ENCODE measurements at regions not wholly inside any gene's neighbourhood (a gene's known extent, or its start where the extent isn't known, plus 50 kb on each side); places are given as distances from the start of the nearest gene placed in this dataset.

DNA sequence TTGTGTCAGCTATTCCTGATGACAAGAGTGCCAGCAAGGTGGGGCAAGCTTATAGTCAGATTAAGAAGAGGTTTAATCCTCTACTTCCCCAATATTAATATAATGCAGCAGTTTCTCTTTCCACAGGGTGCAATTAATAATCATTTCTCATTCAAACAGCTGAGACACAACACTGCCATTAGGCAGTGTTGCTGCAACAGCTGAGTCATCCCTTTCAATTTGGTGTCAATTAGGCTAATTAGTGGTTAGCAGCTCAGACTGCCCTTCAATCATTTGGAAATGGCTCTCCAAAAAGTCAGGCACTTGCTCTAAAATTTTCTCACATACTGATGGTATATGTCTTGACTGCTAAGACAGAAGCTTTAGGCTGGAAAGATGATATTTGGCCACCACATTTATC is 265.7 kb upstream of the FAM241A start:
- Histone ChIP-seq H3K4me3 (no peak overlapping the region), H3K36me3 (no peaks in the 10 kb centered on the region), H3K27ac (no peak overlapping the region), H3K9me3 (no peaks in the 10 kb centered on the region), H3K4me1 (replicated peaks) (no peaks in the 10 kb centered on the region), H3K27me3 (replicated peaks; ENCODE audit: insufficient read depth) (no peaks in the 10 kb centered on the region)
- no peak for DNase-seq (ENCODE audit: low spot score)
- intact Hi-C loops (cut with DNase I), result no loop called here
- TF ChIP-seq POLR2AphosphoS5 (IDR thresholded peaks at IDR 0.05) (no peak), POLR2A (IDR thresholded peaks at IDR 0.05) (no peak)
- TF ChIP-seq, protein P1, sequence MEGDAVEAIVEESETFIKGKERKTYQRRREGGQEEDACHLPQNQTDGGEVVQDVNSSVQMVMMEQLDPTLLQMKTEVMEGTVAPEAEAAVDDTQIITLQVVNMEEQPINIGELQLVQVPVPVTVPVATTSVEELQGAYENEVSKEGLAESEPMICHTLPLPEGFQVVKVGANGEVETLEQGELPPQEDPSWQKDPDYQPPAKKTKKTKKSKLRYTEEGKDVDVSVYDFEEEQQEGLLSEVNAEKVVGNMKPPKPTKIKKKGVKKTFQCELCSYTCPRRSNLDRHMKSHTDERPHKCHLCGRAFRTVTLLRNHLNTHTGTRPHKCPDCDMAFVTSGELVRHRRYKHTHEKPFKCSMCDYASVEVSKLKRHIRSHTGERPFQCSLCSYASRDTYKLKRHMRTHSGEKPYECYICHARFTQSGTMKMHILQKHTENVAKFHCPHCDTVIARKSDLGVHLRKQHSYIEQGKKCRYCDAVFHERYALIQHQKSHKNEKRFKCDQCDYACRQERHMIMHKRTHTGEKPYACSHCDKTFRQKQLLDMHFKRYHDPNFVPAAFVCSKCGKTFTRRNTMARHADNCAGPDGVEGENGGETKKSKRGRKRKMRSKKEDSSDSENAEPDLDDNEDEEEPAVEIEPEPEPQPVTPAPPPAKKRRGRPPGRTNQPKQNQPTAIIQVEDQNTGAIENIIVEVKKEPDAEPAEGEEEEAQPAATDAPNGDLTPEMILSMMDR (IDR thresholded peaks at IDR 0.05), result no peak

DNA sequence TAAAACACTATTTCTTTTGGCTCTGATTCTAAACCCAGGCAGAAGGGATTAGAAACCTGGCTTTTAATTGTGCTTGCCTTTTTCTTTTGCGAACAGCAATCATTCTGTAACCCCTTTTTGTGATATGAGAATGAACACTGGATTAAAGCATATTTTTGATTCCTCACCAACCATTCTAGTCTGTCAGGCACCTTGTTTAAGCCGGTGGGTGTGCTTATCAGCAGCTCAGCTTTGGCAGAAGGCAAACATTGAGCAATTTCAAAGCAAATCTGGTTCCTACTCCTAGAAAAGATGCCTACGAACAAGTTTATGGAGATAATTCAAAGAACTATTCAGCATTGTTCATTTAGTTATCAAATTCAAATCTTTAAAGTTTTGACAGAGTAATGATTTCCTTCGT is 265.1 kb upstream of the FAM241A start:
- Histone ChIP-seq H3K4me3 (no peak overlapping the region), H3K4me1 (replicated peaks) (no peaks in the 10 kb centered on the region), H3K27me3 (replicated peaks; ENCODE audit: insufficient read depth) (no peaks in the 10 kb centered on the region), H3K27ac (no peak overlapping the region), H3K36me3 (no peaks in the 10 kb centered on the region), H3K9me3 (no peaks in the 10 kb centered on the region)
- WGBS, result 36% methylated on average over 4 of the region's 4 CpGs
- intact Hi-C loops (cut with DNase I), result no loop called here
- TF ChIP-seq POLR2AphosphoS5 (IDR thresholded peaks at IDR 0.05) (no peak), POLR2A (IDR thresholded peaks at IDR 0.05) (no peak)
- TF ChIP-seq, protein P1 (IDR thresholded peaks at IDR 0.05), result no peak
- no peak for DNase-seq (ENCODE audit: low spot score)

DNA sequence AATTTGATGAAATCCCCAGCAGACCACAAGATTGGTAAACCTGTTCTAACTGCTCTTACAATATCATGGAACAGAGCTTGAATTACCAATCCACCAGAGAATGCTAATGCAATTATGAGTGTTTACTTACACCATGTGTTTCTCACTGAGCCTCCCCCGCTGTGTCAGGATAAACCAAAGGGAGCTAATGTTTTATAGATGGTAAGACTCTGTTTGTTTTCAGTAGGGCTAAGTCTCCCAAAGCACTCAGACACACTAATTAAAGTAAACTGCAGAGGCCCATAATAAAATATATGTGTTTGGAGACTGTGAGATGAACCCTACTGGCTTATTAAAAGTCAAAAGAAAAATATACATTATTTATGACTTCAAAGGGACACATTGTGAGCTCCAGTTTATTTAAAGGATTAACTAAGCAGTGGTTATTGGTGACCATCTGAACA is 261.7 kb upstream of the FAM241A start:
- intact Hi-C loops (cut with DNase I), result no loop called here
- Histone ChIP-seq H3K27me3 (replicated peaks; ENCODE audit: insufficient read depth) (no peaks in the 10 kb centered on the region), H3K36me3 (no peaks in the 10 kb centered on the region), H3K9me3 (no peaks in the 10 kb centered on the region), H3K4me1 (replicated peaks) (no peaks in the 10 kb centered on the region), H3K4me3 (no peak overlapping the region), H3K27ac (no peak overlapping the region)
- WGBS, result 30% methylated on average over 1 of the region's 1 CpG
- TF ChIP-seq POLR2AphosphoS5 (IDR thresholded peaks at IDR 0.05), result no peak
- TF ChIP-seq, protein P1 (IDR thresholded peaks at IDR 0.05), result no peak
- TF ChIP-seq POLR2A (IDR thresholded peaks at IDR 0.05), result no peak
- no peak for DNase-seq (ENCODE audit: low spot score)

DNA sequence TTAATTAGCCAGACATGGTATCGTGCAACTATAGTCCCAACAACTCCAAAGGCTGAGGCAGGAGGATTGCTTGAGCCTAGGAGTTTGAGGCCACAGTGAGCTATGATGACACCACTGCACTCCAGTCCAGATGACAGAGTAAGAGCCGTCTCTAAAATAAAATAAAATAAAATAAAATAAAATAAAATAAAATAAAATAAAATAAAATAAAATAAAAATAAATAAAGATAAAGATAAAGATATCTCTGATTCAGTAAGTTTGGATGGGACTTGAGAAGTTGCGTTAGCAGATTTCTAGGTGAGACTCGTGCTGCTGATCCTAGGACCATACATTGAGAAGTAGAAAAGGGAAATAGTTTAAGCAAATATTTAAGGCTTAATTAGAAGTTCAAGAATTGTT is 254.8 kb upstream of the FAM241A start:
- Histone ChIP-seq H3K27me3 (replicated peaks; ENCODE audit: insufficient read depth) (no peaks in the 10 kb centered on the region), H3K27ac (no peak overlapping the region), H3K36me3 (no peaks in the 10 kb centered on the region), H3K9me3 (no peaks in the 10 kb centered on the region), H3K4me3 (no peak overlapping the region), H3K4me1 (replicated peaks) (no peaks in the 10 kb centered on the region)
- TF ChIP-seq POLR2A (IDR thresholded peaks at IDR 0.05), result no peak
- TF ChIP-seq POLR2AphosphoS5 (IDR thresholded peaks at IDR 0.05), result no peak
- TF ChIP-seq, protein P1 (IDR thresholded peaks at IDR 0.05), result no peak
- WGBS, result 95% methylated on average over 4 of the region's 4 CpGs
- no peak for DNase-seq (ENCODE audit: low spot score)
- intact Hi-C loops (cut with DNase I), result no loop called here

DNA sequence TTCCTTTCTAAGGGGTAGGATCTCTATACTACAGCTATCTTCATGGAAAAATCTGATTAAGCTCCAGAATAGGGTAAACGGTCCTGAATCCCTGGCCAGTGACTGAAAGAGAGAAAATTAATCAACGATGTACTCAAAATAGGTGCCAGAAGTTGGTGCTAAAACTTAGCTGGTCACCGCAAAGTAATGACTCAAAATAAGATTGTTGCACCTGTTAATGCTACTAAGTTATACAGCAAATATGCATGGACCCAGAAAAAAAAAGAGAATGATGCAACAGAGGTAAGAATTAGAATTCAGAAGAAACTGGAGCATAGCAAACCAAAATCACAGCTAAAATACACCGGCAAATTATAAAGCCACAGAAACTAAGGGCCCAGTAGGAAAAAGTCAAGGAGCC is 239.7 kb upstream of the FAM241A start:
- Histone ChIP-seq H3K27ac (no peak overlapping the region), H3K9me3 (no peaks in the 10 kb centered on the region), H3K36me3 (no peaks in the 10 kb centered on the region), H3K4me1 (replicated peaks) (no peaks in the 10 kb centered on the region), H3K27me3 (replicated peaks; ENCODE audit: insufficient read depth) (no peaks in the 10 kb centered on the region), H3K4me3 (no peak overlapping the region)
- DNase-seq (ENCODE audit: low spot score), result no peak
- WGBS, result 87% methylated on average over 4 of the region's 4 CpGs
- TF ChIP-seq POLR2A (IDR thresholded peaks at IDR 0.05) (no peak), POLR2AphosphoS5 (IDR thresholded peaks at IDR 0.05) (no peak)
- TF ChIP-seq, protein P1 (IDR thresholded peaks at IDR 0.05), result no peak
- intact Hi-C loops (cut with DNase I), result no loop called here
